ENCODE measurements at regions not wholly inside any gene's neighbourhood (a gene's known extent, or its start where the extent isn't known, plus 50 kb on each side); places are given as distances from the start of the nearest gene placed in this dataset.

DNA sequence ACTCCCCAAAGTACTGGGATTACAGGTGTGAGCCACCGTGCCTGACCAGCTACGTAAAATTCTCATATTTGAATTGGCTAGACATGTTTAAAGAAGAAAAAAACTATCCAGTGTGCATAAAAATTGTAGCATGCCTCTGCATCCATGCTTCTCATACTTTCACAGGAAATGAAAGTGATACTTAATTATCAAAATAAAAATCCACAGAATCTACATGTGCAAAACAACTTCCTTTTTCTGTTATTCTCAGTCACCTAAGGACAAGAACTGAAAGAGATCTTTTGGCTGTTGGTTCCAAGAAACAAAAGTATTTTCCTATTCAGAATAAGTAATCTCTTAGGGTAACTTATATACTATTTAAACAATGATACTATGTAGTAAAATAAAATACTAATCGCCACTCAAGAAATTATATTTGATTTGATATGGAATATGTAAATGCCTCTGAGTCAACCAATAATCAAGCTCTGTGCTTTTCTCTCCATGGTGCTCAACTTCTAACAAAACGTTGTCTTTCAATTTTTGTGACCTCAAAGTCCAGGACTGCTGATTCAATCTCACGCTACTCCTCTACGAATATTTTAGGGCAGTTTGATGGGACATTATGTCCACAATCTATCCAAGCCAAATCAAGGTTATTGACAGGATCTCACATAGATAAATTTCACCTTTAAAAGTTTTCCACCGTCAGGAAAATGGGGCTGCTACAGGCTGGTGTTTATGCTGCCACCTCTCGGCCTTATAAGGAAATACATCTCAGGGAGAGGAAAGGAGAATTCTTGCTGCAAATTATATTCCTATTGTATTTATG is 102.7 kb downstream of the ZNF281 start (continued):
- TF ChIP-seq, protein P1, sequence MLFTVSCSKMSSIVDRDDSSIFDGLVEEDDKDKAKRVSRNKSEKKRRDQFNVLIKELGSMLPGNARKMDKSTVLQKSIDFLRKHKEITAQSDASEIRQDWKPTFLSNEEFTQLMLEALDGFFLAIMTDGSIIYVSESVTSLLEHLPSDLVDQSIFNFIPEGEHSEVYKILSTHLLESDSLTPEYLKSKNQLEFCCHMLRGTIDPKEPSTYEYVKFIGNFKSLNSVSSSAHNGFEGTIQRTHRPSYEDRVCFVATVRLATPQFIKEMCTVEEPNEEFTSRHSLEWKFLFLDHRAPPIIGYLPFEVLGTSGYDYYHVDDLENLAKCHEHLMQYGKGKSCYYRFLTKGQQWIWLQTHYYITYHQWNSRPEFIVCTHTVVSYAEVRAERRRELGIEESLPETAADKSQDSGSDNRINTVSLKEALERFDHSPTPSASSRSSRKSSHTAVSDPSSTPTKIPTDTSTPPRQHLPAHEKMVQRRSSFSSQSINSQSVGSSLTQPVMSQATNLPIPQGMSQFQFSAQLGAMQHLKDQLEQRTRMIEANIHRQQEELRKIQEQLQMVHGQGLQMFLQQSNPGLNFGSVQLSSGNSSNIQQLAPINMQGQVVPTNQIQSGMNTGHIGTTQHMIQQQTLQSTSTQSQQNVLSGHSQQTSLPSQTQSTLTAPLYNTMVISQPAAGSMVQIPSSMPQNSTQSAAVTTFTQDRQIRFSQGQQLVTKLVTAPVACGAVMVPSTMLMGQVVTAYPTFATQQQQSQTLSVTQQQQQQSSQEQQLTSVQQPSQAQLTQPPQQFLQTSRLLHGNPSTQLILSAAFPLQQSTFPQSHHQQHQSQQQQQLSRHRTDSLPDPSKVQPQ (CRISPR knock-in tag; IDR thresholded peaks at IDR 0.05; ENCODE audit: borderline replicate concordance): no peak
- TF ChIP-seq ZNF780A (CRISPR knock-in tag; IDR thresholded peaks at IDR 0.05): no peak
- no peak for TF ChIP-seq EWSR1 (IDR thresholded peaks at IDR 0.05; ENCODE audit: borderline replicate concordance, low read depth, partially characterized antibody)
- no peak for TF ChIP-seq ZNF174 (CRISPR knock-in tag; IDR thresholded peaks at IDR 0.05)
- TF ChIP-seq, protein P2, sequence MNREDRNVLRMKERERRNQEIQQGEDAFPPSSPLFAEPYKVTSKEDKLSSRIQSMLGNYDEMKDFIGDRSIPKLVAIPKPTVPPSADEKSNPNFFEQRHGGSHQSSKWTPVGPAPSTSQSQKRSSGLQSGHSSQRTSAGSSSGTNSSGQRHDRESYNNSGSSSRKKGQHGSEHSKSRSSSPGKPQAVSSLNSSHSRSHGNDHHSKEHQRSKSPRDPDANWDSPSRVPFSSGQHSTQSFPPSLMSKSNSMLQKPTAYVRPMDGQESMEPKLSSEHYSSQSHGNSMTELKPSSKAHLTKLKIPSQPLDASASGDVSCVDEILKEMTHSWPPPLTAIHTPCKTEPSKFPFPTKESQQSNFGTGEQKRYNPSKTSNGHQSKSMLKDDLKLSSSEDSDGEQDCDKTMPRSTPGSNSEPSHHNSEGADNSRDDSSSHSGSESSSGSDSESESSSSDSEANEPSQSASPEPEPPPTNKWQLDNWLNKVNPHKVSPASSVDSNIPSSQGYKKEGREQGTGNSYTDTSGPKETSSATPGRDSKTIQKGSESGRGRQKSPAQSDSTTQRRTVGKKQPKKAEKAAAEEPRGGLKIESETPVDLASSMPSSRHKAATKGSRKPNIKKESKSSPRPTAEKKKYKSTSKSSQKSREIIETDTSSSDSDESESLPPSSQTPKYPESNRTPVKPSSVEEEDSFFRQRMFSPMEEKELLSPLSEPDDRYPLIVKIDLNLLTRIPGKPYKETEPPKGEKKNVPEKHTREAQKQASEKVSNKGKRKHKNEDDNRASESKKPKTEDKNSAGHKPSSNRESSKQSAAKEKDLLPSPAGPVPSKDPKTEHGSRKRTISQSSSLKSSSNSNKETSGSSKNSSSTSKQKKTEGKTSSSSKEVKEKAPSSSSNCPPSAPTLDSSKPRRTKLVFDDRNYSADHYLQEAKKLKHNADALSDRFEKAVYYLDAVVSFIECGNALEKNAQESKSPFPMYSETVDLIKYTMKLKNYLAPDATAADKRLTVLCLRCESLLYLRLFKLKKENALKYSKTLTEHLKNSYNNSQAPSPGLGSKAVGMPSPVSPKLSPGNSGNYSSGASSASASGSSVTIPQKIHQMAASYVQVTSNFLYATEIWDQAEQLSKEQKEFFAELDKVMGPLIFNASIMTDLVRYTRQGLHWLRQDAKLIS (CRISPR knock-in tag; IDR thresholded peaks at IDR 0.05): no peak
